ENCODE measurements at regions not wholly inside any gene's neighbourhood (a gene's known extent, or its start where the extent isn't known, plus 50 kb on each side); places are given as distances from the start of the nearest gene placed in this dataset.

GRCh38 chr4:124417371-124417770, 295.2 kb downstream of the ANKRD50 start:
- Histone ChIP-seq H3K4me3 (ENCODE audit: low read length) (no peak overlapping the region), H3K9me3 (ENCODE audit: control insufficient read depth, low read depth, low read length) (no peaks in the 10 kb centered on the region), H3K27ac (ENCODE audit: low read length) (no peak overlapping the region), H3K4me1 (ENCODE audit: control insufficient read depth, insufficient read depth, low read length) (no peaks in the 10 kb centered on the region), H3K36me3 (ENCODE audit: control insufficient read depth, insufficient read depth, low read length) (no peaks in the 10 kb centered on the region), H3K27me3 (ENCODE audit: control insufficient read depth, insufficient read depth, low read length) (no peaks in the 10 kb centered on the region)
- no peak for DNase-seq
- 100% methylated on average over 2 of the region's 2 CpGs for WGBS (ENCODE audit: insufficient coverage, low lambda C conversion rate)

DNA sequence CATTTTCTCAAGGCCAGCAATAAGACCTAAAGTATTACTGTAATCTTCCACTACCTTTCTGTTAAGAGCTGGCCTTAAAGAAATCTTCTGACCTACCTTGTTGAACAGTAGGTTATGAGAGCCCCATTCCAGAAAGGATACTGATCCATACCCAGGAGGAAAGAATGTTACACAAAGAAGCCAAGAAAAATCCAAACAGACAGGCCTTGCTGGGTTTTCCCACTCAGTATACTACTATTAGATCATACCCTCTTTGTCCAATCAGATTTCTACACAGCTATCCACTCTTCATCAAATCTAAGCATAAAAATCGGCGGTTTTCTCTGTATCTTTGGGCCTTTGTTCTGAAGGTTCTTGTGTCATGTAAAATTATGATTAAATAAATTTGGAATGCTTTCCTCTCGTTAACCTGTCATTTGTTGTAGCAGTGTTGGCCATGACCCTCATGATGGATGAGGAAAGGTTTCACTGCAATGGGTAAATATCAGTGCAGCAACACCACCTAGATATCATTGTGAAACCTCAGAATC, 292.3 kb downstream of the ANKRD50 start:
- Histone ChIP-seq H3K9me3 (ENCODE audit: control insufficient read depth, low read depth, low read length) (no peaks in the 10 kb centered on the region), H3K27me3 (ENCODE audit: control insufficient read depth, insufficient read depth, low read length) (no peaks in the 10 kb centered on the region), H3K36me3 (ENCODE audit: control insufficient read depth, insufficient read depth, low read length) (no peaks in the 10 kb centered on the region), H3K4me1 (ENCODE audit: control insufficient read depth, insufficient read depth, low read length) (no peaks in the 10 kb centered on the region), H3K27ac (ENCODE audit: low read length) (no peak overlapping the region), H3K4me3 (ENCODE audit: low read length) (no peak overlapping the region)
- no CpG with 5 or more reads among the region's 3 CpGs for WGBS (ENCODE audit: insufficient coverage, low lambda C conversion rate)
- DNase-seq, result no peak

GRCh38 chr4:124423160-124423559, 289.4 kb downstream of the ANKRD50 start:
- no peaks in the 10 kb centered on the region for H3K27me3 ChIP-seq (ENCODE audit: control insufficient read depth, insufficient read depth, low read length)
- H3K4me3 ChIP-seq (ENCODE audit: low read length), result no peak overlapping the region
- H3K27ac ChIP-seq (ENCODE audit: low read length), result no peak overlapping the region
- no peaks in the 10 kb centered on the region for H3K9me3 ChIP-seq (ENCODE audit: control insufficient read depth, low read depth, low read length)
- no peaks in the 10 kb centered on the region for H3K4me1 ChIP-seq (ENCODE audit: control insufficient read depth, insufficient read depth, low read length)
- no CpG with 5 or more reads among the region's 1 CpG for WGBS (ENCODE audit: insufficient coverage, low lambda C conversion rate)
- no peaks in the 10 kb centered on the region for H3K36me3 ChIP-seq (ENCODE audit: control insufficient read depth, insufficient read depth, low read length)
- DNase-seq, result no peak

- H3K27me3 ChIP-seq (ENCODE audit: control insufficient read depth, insufficient read depth, low read length), result no peaks in the 10 kb centered on the region
- no peaks in the 10 kb centered on the region for H3K36me3 ChIP-seq (ENCODE audit: control insufficient read depth, insufficient read depth, low read length)
- H3K4me1 ChIP-seq (ENCODE audit: control insufficient read depth, insufficient read depth, low read length), result no peaks in the 10 kb centered on the region
- no peak overlapping the region for H3K4me3 ChIP-seq (ENCODE audit: low read length)
- no peaks in the 10 kb centered on the region for H3K9me3 ChIP-seq (ENCODE audit: control insufficient read depth, low read depth, low read length)
- DNase-seq, result no peak
- no peak overlapping the region for H3K27ac ChIP-seq (ENCODE audit: low read length)
- WGBS (ENCODE audit: insufficient coverage, low lambda C conversion rate), result no CpG with 5 or more reads among the region's 1 CpG
Observed at GRCh38 chr4:124426279-124426678, 286.3 kb downstream of the ANKRD50 start.

DNA sequence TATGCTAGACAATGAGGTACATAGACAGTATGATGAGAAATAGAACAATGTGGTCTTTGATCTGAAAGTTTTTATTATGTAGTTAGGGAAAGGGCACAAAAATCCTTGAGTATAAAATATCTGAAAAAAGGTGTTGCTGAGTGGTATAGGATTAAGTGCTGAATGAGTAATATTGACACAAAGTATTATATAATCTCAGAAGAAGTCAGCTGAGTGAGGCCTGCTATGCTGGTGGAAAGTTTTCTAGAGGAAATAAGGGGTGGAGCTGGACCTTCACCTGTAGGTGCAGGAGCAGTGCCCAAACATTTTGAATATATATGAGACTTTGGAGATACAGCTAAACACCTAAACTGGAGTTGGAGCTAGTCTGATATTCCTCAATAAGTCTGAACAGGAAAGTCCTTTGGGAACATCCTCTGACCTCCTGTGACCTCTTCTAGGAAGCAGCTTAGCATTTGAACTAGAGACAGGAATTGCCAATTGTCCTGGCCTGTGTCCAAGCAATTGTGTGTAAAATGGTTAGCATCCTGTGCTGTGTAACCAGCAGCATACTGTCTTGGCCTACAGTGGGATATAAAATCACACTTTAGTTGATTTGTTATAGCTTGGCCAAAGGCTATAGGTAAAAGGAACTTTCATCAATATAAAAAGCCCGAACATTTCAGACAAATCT, 285.3 kb downstream of the ANKRD50 start:
- 100% methylated on average over 1 of the region's 1 CpG for WGBS (ENCODE audit: insufficient coverage, low lambda C conversion rate)
- DNase-seq, result peak in 1 of 2 donors; percentile 1
- no peak overlapping the region for H3K27ac ChIP-seq (ENCODE audit: low read length)

DNA sequence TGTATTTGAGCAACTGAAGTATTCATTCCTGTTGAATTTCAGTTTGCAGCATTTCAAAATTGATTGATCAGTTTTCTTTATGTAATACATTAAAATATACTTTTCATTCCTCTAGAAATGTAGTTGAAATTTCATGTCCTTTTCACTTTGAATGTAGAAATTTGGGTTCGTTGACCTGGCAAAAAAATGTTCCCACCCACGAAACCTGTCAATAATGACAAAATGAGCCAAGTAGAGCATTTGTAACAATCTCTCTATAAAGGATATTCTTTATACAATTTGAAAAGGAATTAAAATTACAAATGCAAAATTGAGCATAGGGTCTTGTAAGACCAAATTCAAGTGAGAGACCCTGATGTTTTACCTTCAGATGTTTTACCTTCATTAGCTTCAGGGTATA, 283.9 kb downstream of the ANKRD50 start:
- Histone ChIP-seq H3K4me1 (ENCODE audit: control insufficient read depth, insufficient read depth, low read length) (no peaks in the 10 kb centered on the region), H3K27me3 (ENCODE audit: control insufficient read depth, insufficient read depth, low read length) (no peaks in the 10 kb centered on the region), H3K9me3 (ENCODE audit: control insufficient read depth, low read depth, low read length) (no peaks in the 10 kb centered on the region), H3K36me3 (ENCODE audit: control insufficient read depth, insufficient read depth, low read length) (no peaks in the 10 kb centered on the region), H3K4me3 (ENCODE audit: low read length) (no peak overlapping the region), H3K27ac (ENCODE audit: low read length) (no peak overlapping the region)
- 100% methylated on average over 2 of the region's 2 CpGs for WGBS (ENCODE audit: insufficient coverage, low lambda C conversion rate)
- DNase-seq, result no peak

More for the DNA sequence above, 285.3 kb downstream of the ANKRD50 start:
- no peaks in the 10 kb centered on the region for H3K27me3 ChIP-seq (ENCODE audit: control insufficient read depth, insufficient read depth, low read length)
- H3K9me3 ChIP-seq (ENCODE audit: control insufficient read depth, low read depth, low read length), result no peaks in the 10 kb centered on the region
- no peaks in the 10 kb centered on the region for H3K36me3 ChIP-seq (ENCODE audit: control insufficient read depth, insufficient read depth, low read length)
- no peaks in the 10 kb centered on the region for H3K4me1 ChIP-seq (ENCODE audit: control insufficient read depth, insufficient read depth, low read length)
- H3K4me3 ChIP-seq (ENCODE audit: low read length), result no peak overlapping the region

GRCh38 chr4:124429746-124430250, 282.7 kb downstream of the ANKRD50 start:
- no peaks in the 10 kb centered on the region for H3K9me3 ChIP-seq (ENCODE audit: control insufficient read depth, low read depth, low read length)
- H3K27me3 ChIP-seq (ENCODE audit: control insufficient read depth, insufficient read depth, low read length), result no peaks in the 10 kb centered on the region
- no peak overlapping the region for H3K4me3 ChIP-seq (ENCODE audit: low read length)
- DNase-seq, result no peak
- H3K36me3 ChIP-seq (ENCODE audit: control insufficient read depth, insufficient read depth, low read length), result no peaks in the 10 kb centered on the region
- no peak overlapping the region for H3K27ac ChIP-seq (ENCODE audit: low read length)
- no peaks in the 10 kb centered on the region for H3K4me1 ChIP-seq (ENCODE audit: control insufficient read depth, insufficient read depth, low read length)
- no CpG with 5 or more reads among the region's 2 CpGs for WGBS (ENCODE audit: insufficient coverage, low lambda C conversion rate)

DNA sequence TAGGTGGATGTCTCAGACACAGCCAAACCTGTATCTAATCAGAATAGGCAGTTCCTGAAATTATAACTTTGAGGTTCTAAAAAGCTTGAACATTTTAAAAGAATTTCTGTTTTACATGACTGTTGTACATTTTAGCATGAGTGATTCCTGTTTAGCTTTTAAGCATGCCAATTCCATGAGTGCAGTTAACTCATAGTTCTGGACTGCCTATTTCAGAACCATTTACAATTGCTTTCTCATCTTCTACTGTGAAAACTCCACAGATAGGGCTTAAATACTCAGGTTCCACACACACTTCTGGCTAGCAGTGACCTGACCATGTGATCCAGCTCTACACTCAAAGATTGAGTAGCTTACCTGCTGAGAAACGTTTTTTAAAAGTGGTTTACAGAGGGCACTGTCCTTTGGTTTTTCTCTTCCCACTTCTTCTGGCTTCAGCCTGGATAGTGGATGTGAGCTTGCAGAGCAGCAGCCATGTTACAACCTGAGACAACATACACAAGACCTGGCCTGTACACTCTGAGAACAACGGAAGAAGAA, 280.8 kb downstream of the ANKRD50 start:
- no CpG with 5 or more reads among the region's 2 CpGs for WGBS (ENCODE audit: insufficient coverage, low lambda C conversion rate)
- no peak for DNase-seq
- no peaks in the 10 kb centered on the region for H3K27me3 ChIP-seq (ENCODE audit: control insufficient read depth, insufficient read depth, low read length)
- H3K36me3 ChIP-seq (ENCODE audit: control insufficient read depth, insufficient read depth, low read length), result no peaks in the 10 kb centered on the region
- H3K27ac ChIP-seq (ENCODE audit: low read length), result no peak overlapping the region
- no peaks in the 10 kb centered on the region for H3K9me3 ChIP-seq (ENCODE audit: control insufficient read depth, low read depth, low read length)
- no peak overlapping the region for H3K4me3 ChIP-seq (ENCODE audit: low read length)
- H3K4me1 ChIP-seq (ENCODE audit: control insufficient read depth, insufficient read depth, low read length), result no peaks in the 10 kb centered on the region

GRCh38 chr4:124432500-124432899, 280.0 kb downstream of the ANKRD50 start:
- no peak overlapping the region for H3K27ac ChIP-seq (ENCODE audit: low read length)
- no peaks in the 10 kb centered on the region for H3K4me1 ChIP-seq (ENCODE audit: control insufficient read depth, insufficient read depth, low read length)
- DNase-seq, result no peak
- H3K27me3 ChIP-seq (ENCODE audit: control insufficient read depth, insufficient read depth, low read length), result no peaks in the 10 kb centered on the region
- no peaks in the 10 kb centered on the region for H3K9me3 ChIP-seq (ENCODE audit: control insufficient read depth, low read depth, low read length)
- H3K36me3 ChIP-seq (ENCODE audit: control insufficient read depth, insufficient read depth, low read length), result no peaks in the 10 kb centered on the region
- H3K4me3 ChIP-seq (ENCODE audit: low read length), result no peak overlapping the region
- 100% methylated on average over 2 of the region's 4 CpGs for WGBS (ENCODE audit: insufficient coverage, low lambda C conversion rate)

DNA sequence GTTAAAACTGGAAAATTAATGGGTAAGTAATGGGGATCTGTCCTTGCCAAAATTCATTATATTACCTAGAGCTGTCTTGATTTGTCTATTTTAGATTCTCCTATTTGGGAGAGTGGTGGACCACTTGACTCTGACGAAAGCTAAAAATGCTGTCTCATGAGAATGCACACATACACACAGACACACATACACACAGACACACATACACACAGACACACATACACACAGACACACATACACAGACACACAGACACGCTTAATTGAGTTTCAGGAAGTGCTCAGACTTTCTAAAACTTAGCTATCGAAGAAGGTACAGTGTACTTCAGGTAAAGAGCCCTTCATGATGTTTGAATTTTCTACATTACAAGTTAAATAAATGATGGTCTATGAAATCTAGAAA, 279.5 kb downstream of the ANKRD50 start:
- Histone ChIP-seq H3K36me3 (ENCODE audit: control insufficient read depth, insufficient read depth, low read length) (no peaks in the 10 kb centered on the region), H3K4me3 (ENCODE audit: low read length) (no peak overlapping the region), H3K27ac (ENCODE audit: low read length) (no peak overlapping the region), H3K9me3 (ENCODE audit: control insufficient read depth, low read depth, low read length) (no peaks in the 10 kb centered on the region), H3K27me3 (ENCODE audit: control insufficient read depth, insufficient read depth, low read length) (no peaks in the 10 kb centered on the region), H3K4me1 (ENCODE audit: control insufficient read depth, insufficient read depth, low read length) (no peaks in the 10 kb centered on the region)
- WGBS (ENCODE audit: insufficient coverage, low lambda C conversion rate), result no CpG with 5 or more reads among the region's 3 CpGs
- DNase-seq, result no peak

GRCh38 chr4:124433500-124433899, 279.0 kb downstream of the ANKRD50 start:
- DNase-seq, result no peak
- Histone ChIP-seq H3K4me1 (ENCODE audit: control insufficient read depth, insufficient read depth, low read length) (no peaks in the 10 kb centered on the region), H3K4me3 (ENCODE audit: low read length) (no peak overlapping the region), H3K36me3 (ENCODE audit: control insufficient read depth, insufficient read depth, low read length) (no peaks in the 10 kb centered on the region), H3K9me3 (ENCODE audit: control insufficient read depth, low read depth, low read length) (no peaks in the 10 kb centered on the region), H3K27me3 (ENCODE audit: control insufficient read depth, insufficient read depth, low read length) (no peaks in the 10 kb centered on the region), H3K27ac (ENCODE audit: low read length) (no peak overlapping the region)
- 80% methylated on average over 1 of the region's 8 CpGs for WGBS (ENCODE audit: insufficient coverage, low lambda C conversion rate)

All from large intestine (tissue), 3 donors.